Fibroblast of skin of right biceps (primary cell): ENCODE measurements at regions not wholly inside any gene's neighbourhood (a gene's known extent, or its start where the extent isn't known, plus 50 kb on each side); places are given as distances from the start of the nearest gene placed in this dataset.
A peak's percentile ranks its signal among the peaks of the same experiment; 100 is the strongest.

Source experiments
- DNase-seq: peaks from one replicate; pipeline ENCODE4 v3.0.0-alpha.2; 2013

DNA sequence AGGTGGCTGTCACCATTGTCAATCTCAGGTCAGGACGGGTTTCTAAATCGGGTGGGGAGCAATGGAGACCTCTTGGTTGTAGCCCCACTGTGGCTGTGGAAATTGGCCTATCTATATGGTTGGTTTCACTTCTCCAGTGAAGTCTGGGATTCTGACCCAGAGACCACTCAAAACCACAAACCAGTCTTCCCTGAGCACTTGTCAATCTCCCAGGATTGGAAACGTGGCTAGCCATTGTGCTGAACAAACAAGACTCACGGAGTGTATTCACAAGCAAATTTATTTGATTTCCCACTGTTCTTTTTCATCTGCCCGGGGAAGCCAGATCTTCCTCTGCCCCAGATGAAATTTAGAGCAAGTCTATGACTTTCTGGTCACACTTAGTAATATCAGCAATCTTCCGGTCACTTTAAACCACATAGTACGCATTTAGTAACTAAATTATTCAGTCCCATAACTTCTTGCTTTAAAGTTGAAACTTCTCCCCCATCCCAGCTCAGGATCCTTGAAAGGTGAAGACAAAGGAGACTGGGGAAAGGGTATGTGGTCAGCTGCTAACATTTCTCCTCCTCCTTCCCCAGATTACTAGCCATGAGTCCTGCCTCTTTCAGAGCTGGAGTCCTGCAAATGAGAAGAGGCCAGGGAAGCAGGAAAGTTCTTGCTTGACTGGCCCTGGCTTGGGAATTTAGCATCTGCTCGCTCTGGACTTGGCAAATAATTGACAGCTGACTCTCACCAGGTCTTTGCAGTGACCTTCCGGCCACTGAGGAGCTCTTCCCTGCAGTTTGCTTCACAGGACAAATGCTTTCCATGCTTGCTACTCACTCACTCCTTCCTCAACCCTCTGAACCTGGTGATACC lies 123.2 kb upstream of the MAX start:
- DNase-seq = no peak

DNA sequence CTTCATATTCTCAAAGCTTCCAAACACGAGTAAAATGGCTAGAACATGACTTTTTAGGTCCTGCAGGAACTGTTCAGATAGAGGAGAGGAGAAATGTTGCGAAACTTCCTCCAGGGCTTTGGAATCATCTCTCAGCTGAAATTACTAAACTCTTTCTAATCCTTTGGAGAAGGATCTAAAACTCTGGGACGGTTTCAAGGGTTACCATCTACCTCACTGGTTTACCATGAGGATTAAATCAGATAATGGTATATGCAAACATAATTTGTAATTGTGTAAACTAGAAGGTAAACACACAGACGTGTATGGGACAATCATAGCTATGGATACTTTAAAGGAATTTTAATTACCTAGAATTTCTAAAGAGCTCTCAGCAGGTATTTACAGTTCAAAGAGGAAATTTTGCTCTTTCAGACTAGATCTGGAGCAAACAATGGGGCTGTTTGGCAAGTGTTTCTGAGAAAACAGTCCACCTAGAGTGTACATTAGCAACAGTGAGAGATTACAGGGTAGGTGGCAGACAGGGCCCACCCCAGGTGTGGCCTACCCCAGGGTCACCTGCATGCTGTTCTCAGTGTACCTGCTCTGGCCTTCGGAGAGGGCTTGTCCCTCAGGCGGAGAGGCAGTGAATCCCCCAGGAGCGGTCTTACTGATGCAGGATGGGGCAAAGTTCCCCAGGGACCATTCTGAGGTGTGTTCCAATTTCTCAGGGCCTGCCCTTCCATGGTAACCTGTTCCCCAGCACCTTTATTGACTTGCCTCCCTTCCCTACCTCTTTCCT lies 124.7 kb upstream of the MAX start:
- DNase-seq = peak; percentile 60

DNA sequence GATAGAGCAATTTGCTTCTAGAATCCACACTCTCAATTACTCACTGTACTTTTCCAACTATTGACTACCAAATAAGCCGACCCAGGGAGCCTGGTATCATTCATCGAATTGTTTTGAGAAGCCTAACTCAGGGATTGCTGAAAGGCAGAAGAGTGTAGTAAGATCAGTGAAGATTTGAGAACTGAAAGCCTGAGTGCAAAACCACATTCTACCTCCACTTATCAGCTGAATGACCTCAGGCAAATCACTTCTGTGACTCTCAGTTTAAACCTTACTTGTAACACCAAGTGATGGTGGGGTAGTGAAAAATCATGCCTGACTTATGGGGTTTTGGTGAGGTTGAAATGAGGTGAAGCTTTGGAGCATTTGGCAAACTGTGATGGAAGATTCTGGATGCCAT lies 126.1 kb upstream of the MAX start:
- DNase-seq = no peak

DNA sequence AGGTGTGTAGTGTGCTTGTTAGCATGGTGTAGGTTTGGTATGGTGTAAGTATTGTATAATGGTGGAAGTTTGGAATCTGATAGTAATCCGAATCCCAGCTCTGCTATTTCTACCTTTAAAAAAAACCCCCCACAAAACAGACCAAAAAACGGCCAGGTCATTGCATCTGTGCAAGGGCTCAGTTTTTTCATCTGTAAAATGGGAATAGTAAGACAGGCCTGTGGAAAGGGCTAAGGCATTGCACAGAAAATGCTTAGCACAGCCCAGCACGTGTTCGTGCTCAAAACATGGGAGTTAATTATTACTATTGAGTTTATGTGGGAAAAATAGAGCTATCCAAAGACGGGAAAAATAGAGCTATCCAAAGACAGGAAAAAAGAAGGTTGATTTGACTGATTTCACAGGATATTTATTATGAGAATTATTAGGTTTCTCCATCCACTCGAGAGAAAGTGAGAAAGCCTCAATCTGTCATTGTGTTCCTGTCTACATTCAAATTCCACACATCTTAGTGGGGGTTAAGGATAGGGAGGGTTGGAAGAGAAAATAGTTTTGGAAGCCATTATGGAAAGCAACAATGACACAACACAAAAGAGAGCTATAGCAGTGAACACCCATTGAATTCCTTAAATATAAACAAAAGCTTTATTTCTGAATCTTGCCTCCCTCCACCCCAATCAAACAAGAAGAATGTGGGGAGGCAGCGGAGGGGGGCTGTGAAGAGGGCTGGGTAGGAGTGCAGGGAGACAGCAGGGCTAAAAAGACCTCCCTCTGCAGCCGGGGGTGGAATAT lies 126.8 kb upstream of the MAX start:
- DNase-seq = peak; percentile 53

DNA sequence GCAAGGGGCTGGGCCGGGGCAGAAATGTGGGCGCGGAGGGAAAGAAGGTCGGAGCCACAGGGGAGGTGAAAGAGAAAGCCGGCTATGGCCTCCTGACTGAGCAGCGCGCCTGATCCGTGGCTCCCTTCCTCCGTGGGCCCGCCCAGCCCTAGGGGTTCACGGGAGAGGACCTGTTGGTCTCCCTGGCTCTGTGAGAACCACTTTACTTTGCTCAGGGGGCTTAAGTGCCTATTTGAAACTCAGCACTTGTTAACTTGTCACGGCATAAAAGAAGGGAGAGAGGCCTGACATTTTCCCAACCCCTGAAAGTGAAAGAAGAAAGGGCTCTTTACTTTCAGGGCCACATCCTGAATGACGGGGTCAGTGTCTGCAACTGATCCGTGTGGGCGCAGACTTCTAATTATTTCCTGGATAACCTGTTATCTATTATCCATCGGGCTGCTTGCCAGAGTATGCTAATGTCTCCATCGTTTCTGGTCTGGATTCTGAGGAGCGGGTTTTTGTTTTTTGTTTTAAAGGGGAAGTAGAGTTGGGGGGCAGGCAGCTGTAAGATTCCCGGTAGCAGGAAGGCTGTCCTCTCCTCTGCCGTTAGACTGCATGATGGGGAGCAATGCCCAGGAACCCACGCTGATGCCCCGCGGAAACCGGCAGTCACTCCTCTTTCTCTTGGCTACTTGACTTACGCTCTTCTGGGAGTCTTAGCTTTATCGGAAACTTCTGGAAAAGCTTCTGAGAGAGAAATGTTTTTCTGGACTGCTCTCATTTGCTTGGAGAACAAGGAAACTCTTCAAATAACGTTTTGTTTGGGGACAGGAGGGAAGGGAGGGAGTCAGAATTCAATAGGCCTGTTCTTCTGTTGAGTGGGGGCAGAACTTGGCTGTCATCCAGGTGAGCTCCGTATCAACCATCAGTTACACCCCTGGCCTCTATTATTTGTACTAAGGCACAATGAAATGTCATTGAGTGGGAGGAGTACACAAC lies 127.7 kb upstream of the MAX start:
- DNase-seq = peak; percentile 76

DNA sequence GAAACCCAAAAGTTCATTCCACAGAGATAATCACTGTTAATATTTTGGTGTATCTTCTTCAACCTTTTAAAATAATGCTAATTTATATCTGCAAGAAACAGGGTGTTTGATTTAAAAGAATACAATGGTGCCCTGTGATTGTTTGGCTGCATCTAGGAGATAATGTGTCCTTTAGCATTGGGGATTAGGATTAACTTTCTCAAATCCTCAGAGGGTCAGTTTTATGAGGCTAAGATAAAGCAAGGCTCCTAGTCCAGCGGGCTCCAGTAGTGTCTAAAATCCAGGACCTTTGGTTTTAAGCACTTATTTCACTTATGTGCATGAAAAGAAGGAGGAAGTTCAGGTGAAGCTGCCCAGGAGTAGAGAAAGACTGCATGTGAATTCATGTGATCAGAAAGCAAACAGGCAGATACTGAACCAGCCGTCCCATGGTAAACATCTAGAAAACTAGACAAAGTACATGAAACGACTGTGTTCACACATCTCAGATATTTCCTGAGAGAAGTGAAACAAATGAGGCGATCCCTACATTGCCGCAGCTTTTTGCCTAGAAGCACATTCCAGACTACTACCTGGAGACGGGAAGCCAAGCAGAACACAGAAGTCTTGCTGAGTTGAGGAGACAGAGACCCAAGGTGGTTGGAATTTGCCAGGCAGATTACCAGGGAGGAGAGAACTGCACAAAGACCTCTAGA lies 129.1 kb upstream of the MAX start:
- DNase-seq = no peak

DNA sequence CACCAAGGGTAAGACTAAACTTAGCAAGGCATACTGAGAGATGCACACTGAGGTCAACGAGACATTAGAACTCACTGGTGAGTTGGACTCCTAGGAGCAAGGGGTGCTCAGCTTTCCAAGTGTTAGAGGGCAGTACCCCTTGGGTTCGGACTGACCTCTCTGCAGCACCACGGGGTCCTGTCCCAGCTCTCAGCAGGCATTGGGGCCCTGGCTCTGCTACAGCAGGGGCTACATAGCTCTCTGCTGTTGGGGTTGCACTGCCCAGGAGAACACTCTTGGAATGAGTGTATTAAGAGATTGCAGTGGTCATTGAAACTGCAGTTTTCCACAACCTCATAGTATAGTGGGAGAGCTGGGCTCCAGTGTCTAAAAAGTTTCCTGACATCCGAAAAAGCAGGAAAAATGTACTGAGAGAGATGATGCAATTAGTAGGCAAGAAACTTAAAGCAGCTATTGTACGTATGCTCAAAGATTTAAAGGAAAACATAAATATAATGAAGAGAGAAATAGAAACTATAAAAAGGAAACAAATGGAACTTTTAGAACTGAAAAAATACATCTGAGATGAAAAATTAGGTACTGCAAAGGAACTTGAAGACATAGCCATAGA lies 132.5 kb upstream of the MAX start:
- DNase-seq = no peak

DNA sequence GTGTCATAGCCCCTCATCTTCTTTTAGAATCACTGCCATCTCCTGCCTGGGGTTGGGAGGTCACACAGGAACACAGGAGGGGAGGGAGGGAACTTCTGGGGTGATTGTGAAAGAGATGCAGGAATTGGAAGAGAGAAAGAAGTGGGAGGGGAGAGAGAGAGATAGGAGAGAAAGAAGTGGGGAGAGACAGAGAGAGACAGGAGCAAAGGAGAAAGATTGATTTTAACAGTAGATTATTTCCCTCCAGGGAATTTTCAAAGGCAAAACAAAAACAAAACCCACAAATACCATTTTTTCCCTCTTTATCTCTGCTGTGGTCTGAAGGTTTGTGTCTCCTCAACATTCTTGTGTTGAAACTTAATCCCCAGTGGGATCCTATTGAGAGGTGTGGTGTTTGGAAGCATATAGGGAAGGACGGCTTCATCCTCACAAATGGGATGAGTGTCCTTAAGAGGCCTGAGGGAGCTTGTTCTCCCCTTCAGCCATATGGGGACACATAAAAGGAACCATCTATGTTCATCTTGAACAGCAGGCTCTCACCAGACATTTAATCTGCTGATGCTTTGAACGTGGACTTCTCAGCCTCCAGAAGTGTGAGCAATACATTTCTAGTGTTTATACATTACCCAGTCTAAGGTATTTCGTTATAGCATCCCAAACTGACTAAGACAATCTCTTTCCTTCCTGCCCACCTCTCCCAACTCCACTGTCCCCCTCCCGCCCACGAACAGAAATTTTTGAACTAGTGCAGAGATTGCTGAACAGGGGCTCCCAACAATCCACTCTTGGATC lies 134.9 kb upstream of the MAX start:
- DNase-seq = peak; percentile 74

DNA sequence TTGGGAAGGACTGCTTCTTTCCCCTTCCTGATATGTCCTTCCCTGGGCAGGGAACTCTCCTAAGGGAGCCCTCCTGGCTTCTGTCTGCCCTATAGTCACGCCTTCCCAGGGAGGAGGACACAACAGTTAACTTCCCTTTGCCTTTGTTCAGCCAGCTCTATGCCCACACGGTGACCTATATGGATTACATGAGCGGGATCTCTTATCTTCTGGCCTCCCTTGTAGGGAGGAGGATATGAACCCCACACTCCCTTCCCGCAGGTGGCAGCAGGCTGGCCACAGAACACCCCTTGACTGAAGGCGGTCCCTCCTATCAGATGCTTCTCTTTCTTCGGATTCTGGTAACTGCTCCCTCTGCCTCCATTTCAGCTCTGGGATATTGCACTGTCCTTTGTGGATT lies 135.6 kb upstream of the MAX start:
- no peak for DNase-seq

DNA sequence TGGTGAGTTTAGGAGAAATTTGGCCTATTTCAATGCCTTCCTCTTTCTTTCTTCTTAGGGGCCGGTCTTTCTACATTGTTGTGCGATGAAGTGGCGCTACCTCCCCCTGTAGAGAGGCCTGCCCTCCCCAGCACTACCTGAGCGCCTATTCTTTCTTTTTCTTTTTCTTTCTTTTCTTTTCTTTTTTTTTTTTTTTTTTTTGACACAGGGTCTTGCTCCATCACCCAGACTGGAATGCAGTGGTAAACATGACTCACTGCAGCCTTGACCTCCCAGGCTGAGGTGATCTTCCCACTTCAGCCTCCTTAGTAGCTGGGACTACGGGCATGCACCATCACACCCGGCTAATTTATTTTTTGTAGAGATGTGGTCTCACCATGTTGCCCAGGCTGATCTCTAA lies 136.1 kb upstream of the MAX start:
- peak; percentile 88 for DNase-seq

DNA sequence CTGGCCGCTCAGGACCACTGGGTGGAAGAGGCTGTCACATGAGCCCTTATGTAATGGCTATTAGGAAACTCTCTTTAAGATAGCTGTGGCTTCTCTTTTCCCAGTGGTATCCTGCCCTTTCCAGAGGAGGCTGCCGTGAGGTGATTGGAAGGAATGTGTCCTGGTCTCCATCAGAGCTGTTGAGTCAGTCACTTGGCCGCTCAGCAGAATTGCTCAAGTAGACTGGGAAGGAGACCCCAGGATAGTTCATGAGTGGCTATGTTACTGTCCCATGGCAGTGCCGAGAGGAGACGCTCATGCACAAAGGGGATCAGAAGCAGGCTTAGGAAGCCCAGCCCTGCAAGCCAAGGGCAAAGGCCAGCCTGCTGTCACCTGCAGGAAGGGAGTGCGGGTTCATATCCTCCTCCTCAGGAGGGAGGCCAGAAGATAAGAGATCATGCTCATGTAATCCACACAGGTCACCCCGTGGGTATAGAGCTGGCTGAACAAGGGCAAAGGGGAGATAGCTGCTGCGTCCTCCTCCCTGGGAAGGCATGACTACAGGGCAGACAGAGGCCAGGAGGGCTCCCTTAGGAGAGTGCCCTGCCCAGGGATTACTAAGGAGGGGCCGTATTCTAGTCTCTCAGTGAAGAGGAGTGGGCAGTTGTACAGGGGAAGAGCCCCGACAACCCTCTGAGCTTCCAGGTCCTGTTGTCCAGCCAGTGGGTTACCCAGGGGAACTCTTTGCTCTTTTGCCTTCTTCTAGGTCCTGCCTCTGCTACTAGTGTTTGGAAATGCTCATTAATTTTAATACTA lies 137.0 kb upstream of the MAX start:
- DNase-seq = peak; percentile 92

DNA sequence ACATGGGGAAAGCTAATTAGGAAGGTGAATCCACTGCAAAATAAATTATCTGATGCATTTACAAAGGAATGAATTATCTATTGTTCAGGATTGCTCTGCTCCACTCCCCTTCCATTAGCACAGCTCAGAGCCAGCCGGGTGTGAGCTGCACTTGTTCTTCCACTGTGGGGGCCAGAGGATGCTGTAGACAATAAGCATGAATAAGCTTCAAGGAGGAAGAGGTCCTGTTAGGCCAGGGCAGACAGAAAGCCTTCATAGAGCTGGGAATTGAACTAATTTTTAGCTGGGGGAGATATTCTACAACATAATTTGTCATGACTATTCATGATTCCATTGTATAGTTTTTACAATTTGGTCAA lies 137.6 kb upstream of the MAX start:
- DNase-seq = no peak

DNA sequence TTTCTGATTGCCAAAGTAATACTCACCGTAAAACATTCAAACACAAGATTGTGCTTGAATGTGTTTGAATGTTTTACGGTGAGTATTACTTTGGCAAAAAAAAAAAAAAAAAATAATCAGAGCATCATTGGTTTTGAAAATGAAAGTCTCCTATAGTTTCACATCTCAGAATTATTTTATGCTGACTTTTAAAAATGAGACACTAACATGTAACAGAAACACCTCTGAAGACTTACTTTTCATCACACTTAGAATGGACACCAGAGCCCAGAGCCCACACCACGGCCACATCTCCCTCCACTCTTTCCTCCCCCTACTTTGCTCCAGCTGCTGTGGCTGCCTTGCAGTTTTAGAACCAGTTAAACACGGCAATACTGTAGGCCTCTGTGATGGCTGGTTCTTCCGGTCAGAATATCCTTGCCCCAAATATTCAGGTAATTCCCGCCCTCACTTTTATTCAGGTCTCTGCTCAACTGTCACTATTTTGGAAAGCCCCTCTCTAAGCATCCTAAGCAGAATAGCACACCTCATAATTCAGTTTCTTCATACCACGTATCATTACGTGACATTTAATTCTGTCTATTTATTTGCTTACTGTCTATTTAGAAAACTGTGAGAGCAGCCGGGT lies 138.9 kb upstream of the MAX start:
- DNase-seq = no peak

DNA sequence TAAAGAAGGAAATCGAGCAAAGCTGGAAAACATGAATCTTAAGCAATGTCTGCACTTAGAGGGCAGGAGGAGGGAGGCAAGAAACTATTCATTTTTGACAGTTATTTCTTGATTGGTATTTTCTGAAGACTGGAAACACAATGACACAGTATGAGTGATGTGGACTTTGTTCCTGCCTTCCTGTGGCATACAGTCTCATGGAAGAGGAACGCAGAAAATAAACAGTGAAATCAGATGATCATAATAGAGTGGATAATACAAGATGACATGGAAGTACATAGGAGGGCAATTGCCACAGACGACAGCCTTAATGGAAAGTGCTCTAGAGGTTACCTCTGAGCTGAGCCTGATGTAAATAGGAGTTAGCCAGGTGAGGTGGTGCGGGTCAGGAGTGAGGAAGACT lies 140.4 kb upstream of the MAX start:
- no peak for DNase-seq

DNA sequence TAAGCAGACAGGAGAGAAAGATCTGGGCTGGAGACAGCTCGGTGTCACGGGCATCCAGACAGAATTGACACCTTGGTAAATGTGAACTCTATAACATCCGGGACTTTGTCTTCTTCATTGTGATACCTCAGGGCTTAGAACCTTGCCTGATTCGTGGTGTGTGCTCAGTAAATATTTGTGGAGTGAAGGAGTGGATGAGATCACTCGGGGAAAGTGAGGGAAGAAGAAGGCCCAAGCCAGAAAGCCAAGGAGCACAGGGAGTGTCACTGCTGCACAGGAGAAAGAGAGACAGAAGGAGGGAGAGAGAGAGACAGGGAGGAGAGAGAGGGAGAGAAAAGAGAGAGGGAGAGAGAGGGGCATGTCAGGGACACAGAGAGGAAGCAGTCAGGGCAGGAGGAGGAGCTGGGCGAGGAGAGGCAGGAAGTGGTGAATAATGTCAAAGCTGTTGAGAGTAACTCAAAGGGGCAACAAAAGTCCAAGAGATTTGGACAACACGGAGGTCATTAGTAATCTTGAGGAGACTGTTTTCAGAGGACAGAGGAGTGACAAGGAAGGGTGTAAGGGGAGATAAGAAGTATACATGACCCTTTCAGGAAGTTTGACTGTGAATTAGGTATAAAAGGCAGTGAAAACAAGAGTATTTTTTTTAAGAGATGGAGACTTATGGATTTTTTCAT lies 141.6 kb upstream of the MAX start:
- DNase-seq = peak; percentile 51

DNA sequence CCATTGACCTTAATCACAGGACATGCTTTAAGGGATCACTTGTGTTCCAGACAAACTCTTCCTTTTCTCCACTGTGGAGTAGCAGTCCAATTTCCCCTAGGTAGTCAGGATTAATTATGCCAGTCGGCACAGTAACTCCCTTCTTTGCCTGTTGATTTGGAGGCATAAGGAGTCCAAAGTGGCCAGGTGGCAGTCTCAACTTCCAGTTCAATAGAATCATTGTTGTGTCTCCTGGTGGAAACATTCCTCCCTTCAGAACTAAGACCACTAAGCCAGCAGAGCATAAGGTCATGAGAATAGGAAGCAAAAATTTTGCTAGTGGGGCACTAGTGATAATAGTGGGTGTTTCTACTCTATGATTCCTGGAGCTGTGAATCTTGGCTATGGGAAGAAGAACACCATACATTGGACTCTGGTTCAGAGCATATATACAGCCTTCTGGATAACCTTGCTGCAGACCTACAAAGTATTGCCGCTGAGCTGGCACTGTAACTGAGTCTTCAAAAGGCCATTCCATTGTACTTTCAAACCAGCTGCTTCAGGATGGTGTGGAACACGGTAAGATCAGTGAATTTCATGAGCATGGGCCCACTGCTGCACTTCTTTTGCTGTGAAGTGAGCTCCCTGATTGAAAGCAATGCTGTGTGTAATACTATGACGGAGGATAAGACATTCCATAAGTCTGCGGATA lies 147.3 kb upstream of the MAX start:
- no peak for DNase-seq

DNA sequence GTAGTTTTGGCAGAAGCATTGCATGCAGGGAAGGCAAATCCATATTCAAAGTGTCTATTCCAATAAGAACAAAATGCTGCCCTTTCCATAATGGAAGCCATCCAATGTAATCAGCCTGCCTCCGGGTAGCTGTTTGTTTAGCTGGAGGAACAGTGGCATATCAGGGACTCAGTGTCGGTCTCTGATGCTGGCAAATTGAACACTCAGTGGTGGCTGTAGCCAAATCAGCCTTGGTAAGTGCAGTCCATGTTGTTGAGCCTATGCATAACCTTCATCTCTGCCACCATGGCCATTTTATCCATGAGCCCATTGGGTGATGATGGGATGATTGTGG lies 147.8 kb upstream of the MAX start:
- no peak for DNase-seq

DNA sequence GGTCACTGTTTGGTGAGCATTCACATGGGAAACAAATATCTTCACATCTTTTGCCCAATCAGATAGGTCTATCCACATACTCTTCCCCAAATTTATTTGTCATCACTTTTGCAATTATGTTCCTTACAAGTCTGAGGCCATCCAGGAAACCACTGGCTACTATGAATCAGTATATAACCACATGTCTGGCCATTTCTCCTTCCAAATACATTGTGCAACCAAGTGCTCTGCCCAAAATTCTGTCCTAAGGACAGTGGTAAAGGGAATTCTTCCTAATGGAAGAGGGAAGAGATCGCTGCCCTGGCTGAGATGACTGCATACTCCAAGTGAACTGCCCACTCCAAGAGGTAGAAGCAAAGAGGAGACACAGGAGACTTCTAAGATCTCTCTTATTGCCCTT lies 148.9 kb upstream of the MAX start:
- DNase-seq = peak; percentile 93
